Peyer's patch (tissue), 4 donors: ENCODE measurements at regions not wholly inside any gene's neighbourhood (a gene's known extent, or its start where the extent isn't known, plus 50 kb on each side); places are given as distances from the start of the nearest gene placed in this dataset.
A peak's percentile ranks its signal among the peaks of the same experiment; 100 is the strongest.
"Not testable (repeated sequence)": the region's sequence is repeated elsewhere in the genome, so short reads cannot be mapped to it uniquely, and the experiment has no call there.

Experiments
- DNase-seq, 3 donors: peaks; one replicate each; pipeline ENCODE4 v3.0.0-alpha.2; 2017 to 2019
- H3K27ac ChIP-seq, 4 donors: fragments of 200-600 bp; sonication (generic); one replicate each; pipeline ENCODE4 v1.5.1; 2016 to 2019
- H3K27me3 ChIP-seq, 2 donors: fragments of 200-600 bp; sonication (generic); one replicate each; pipeline ENCODE4 v1.5.1; 2019
- H3K36me3 ChIP-seq, 3 donors: fragments of 200-600 bp; sonication (generic); one replicate each; pipeline ENCODE4 v1.5.1; 2016 to 2019
- H3K4me1 ChIP-seq, 4 donors: fragments of 200-600 bp; sonication (generic); one replicate each; pipeline ENCODE4 v1.5.1; 2016 to 2019
- H3K4me3 ChIP-seq, 4 donors: fragments of 200-600 bp; sonication (generic); 1 replicate in 3 of 4; 2 replicates in 1 of 4; pipeline ENCODE4 v1.5.1; 2016 to 2019; ENCODE audit warnings: mild to moderate bottlenecking in 1 of 4
- H3K9me3 ChIP-seq, 4 donors: fragments of 200-600 bp; sonication (generic); one replicate each; pipeline ENCODE4 v1.5.1; 2016 to 2019; ENCODE audit warnings: mild to moderate bottlenecking in 1 of 4
- POLR2A ChIP-seq, 2 donors: fragments of 450-650 bp; IDR thresholded peaks; one replicate each; pipeline ENCODE4 v1.5.1; 2017; ENCODE audit warnings: antibody characterized with exemption in 2 of 2, mild to moderate bottlenecking in 2 of 2, moderate library complexity in 2 of 2
- TF ChIP-seq, protein P1 (sequence below), 6 experiments: fragments of 450-650 bp in 4 of 6; fragments of 200-600 bp in 2 of 6; sonication (generic) in 1 of 6; IDR thresholded peaks; one replicate each; pipeline ENCODE4 v1.5.1; 2017 to 2019; ENCODE audit warnings: antibody characterized with exemption in 6 of 6, mild to moderate bottlenecking in 3 of 6, moderate library complexity in 1 of 6

DNA sequence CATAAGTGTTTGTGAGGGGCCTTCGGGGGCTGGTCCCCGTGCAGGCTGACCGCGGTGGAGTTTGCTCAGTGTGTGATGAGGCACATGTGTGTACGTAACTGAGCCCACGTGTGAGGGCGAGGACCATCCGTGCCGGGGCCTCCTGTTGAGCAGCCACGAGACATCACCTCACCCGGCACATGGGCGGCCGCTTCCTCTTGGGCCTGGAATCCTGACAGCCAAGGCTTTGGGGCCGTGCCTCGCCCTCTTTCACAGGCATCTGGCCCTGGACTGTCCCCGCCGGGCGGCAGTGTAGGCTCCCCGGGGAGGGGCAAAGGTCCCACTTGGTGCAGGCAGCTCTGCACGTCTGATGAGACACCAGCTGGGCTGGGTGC lies 202.3 kb downstream of the DLL1 start:
- Histone ChIP-seq H3K9me3 (no peaks in the 10 kb centered on the region), H3K27me3 (no peaks in the 10 kb centered on the region), H3K36me3 (no peaks in the 10 kb centered on the region), H3K4me3 (peak overlapping the region in 1 of 4 donors; percentile 34), H3K4me1 (peaks cover 0 to 15% (median 9%) of the 10 kb centered on the region in 4 donors), H3K27ac (peak overlapping the region; percentile 54 to 71 (median 60))
- peak; percentile 31 to 65 (median 52) for DNase-seq
- TF ChIP-seq, protein P1, sequence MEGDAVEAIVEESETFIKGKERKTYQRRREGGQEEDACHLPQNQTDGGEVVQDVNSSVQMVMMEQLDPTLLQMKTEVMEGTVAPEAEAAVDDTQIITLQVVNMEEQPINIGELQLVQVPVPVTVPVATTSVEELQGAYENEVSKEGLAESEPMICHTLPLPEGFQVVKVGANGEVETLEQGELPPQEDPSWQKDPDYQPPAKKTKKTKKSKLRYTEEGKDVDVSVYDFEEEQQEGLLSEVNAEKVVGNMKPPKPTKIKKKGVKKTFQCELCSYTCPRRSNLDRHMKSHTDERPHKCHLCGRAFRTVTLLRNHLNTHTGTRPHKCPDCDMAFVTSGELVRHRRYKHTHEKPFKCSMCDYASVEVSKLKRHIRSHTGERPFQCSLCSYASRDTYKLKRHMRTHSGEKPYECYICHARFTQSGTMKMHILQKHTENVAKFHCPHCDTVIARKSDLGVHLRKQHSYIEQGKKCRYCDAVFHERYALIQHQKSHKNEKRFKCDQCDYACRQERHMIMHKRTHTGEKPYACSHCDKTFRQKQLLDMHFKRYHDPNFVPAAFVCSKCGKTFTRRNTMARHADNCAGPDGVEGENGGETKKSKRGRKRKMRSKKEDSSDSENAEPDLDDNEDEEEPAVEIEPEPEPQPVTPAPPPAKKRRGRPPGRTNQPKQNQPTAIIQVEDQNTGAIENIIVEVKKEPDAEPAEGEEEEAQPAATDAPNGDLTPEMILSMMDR (IDR thresholded peaks at IDR 0.05), result no peak
- no peak for TF ChIP-seq POLR2A (IDR thresholded peaks at IDR 0.05)

DNA sequence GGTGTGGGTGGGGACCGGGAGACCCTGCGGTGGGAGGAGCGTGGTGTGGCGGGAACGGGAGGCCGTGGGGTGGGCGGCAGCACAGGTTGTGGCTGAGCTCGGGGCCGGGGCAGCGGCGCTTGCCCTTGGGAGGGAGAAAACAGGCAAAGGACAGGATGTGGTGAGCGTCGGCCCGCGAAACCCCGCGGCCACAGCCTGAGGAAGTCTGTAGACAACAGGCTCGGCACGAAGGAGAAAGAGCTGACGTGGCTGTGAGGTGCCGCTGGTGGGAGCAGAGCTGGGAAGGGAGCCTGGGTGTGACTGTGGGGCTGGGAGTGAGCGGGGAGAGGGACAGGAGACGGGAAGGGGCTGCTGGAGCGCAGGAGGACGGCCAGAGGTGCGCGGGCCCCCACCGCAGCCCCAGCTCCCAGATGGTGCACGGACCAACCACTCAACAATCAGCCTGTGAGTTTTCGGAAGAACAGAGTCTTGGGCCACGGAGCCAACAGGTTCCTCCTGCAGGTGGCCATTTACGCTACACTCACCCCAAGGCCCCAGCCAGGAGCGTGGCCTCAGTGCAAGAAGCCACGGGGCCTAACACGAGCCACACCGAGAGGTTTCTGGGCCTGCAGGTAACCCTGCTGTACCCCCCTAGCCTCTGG lies 202.8 kb downstream of the DLL1 start:
- Histone ChIP-seq H3K36me3 (no peaks in the 10 kb centered on the region), H3K27me3 (no peaks in the 10 kb centered on the region), H3K4me3 (peak overlapping the region; percentile 31 to 35 (median 34)), H3K27ac (peak overlapping the region; percentile 54 to 71 (median 60)), H3K4me1 (peaks cover 0 to 15% (median 9%) of the 10 kb centered on the region in 4 donors), H3K9me3 (no peaks in the 10 kb centered on the region)
- peak; percentile 55 to 87 (median 55) for DNase-seq
- TF ChIP-seq, protein P1 (IDR thresholded peaks at IDR 0.05), result no peak
- no peak for TF ChIP-seq POLR2A (IDR thresholded peaks at IDR 0.05)

DNA sequence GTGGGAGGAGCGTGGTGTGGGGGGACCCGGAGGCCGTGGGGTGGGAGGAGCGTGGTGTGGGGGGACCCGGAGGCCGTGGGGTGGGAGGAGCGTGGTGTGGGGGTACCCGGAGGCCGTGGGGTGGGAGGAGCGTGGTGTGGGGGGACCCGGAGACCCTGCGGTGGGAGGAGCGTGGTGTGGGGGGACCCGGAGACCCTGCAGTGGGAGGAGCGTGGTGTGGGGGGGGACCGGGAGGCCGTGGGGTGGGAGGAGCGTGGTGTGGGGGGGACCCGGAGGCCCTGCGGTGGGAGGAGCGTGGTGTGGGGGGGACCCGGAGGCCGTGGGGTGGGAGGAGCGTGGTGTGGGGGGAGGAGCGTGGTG lies 203.5 kb downstream of the DLL1 start:
- H3K27me3 ChIP-seq, H3K36me3 ChIP-seq, H3K4me3 ChIP-seq, H3K27ac ChIP-seq, H3K9me3 ChIP-seq: not testable (repeated sequence)
- peak in 1 of 3 donors; percentile 46 for DNase-seq
- peaks cover 0 to 15% (median 9%) of the 10 kb centered on the region in 4 donors for H3K4me1 ChIP-seq

DNA sequence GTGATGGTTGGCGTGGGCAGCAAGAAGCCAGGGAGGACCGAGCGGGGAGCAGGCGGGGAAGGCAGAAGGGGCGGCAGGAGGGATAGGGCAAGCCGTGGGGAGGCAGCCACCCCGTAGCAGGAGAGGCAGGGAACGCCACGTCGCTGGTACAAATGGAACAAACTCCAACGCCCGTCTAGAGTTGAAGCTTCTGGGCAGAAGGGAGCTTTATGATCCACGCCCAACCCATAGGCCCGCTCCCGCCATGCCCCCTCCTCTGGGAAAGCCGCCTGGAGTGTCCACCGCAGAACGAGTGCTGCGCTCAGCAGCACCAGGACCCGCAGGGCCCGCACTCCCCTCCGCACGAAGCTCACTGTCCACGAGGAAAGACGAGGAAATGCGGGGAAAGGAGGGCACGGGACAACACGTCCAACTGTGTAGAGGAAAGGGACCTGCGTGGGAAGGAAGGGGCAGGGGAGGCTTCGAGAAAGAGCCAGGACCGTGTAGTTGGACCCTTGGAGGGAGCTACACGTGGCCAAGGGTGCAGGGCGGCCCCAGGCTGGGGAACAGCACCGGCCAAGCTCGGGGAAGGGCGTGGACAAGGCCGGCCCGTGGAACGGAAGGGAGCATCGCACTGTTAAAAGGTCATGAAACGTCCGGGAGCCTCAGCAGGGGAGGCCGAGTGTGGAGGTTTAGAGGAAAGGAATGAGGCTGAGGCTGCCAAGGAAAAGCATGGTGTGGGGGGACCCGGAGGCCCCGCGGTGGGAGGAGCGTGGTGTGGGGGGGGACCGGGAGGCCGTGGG lies 204.0 kb downstream of the DLL1 start:
- Histone ChIP-seq H3K4me3 (no peak overlapping the region), H3K27me3 (no peaks in the 10 kb centered on the region), H3K4me1 (peaks cover 0 to 15% (median 9%) of the 10 kb centered on the region in 4 donors), H3K27ac (peak overlapping the region in 3 of 4 donors; percentile 32 to 59 (median 52)), H3K9me3 (no peaks in the 10 kb centered on the region), H3K36me3 (no peaks in the 10 kb centered on the region)
- no peak for TF ChIP-seq POLR2A (IDR thresholded peaks at IDR 0.05)
- TF ChIP-seq, protein P1 (IDR thresholded peaks at IDR 0.05), result no peak
- DNase-seq, result peak in 2 of 3 donors; percentile 45 to 47

DNA sequence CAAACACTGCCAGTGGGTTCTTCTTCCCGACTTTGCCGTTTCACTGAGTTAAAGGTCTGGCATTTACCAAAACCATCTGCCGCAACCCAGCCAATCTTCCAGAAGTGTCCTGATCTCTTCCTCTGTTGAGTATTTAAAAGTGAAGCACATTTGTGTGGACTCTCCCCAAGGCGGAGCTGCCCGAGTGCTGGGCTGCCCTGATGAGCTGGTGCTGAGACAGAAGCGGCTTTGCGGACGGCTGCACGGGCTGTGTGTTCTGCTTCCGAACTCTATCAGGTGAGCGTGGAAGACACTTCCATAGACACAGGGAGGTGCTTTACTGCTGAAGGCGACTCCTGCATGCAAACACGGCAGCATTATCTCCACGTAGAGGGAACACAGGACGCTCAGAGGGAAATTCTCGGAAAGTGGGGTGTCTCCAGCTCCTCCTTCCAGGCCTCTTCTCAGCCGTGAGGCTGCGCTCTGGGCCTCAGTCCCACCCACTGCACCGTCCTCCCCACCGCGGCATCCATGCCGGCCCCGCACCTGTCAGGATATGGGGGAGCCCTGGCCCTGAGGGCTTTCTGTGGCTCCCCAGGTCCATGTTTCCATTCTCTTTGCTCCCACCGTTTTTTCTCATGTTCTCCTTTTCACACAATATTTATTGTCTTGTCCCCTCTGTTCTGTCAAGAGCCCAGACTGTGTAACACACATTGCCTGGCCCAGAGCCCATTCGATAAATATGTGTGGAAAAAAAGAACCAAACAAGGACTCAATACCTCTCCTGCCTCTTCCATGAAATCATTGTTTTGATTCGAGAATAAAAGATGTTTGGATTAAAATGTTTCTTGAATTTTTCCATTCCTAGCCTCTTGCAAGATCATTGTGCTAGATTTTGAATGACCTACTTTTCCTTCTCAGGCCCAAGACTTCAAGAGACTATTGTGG lies 205.1 kb downstream of the DLL1 start:
- peak in 2 of 3 donors; percentile 45 to 68 for DNase-seq
- no peaks in the 10 kb centered on the region for H3K27me3 ChIP-seq
- no peaks in the 10 kb centered on the region for H3K36me3 ChIP-seq
- H3K27ac ChIP-seq, result peak overlapping the region; percentile 31 to 58 (median 50)
- H3K4me1 ChIP-seq, result peaks cover 0 to 15% (median 9%) of the 10 kb centered on the region in 4 donors
- TF ChIP-seq POLR2A (IDR thresholded peaks at IDR 0.05), result no peak
- TF ChIP-seq, protein P1 (IDR thresholded peaks at IDR 0.05), result no peak
- no peak overlapping the region for H3K4me3 ChIP-seq
- H3K9me3 ChIP-seq, result no peaks in the 10 kb centered on the region
